ENCODE measurements at regions not wholly inside any gene's neighbourhood (a gene's known extent, or its start where the extent isn't known, plus 50 kb on each side); places are given as distances from the start of the nearest gene placed in this dataset.

DNA sequence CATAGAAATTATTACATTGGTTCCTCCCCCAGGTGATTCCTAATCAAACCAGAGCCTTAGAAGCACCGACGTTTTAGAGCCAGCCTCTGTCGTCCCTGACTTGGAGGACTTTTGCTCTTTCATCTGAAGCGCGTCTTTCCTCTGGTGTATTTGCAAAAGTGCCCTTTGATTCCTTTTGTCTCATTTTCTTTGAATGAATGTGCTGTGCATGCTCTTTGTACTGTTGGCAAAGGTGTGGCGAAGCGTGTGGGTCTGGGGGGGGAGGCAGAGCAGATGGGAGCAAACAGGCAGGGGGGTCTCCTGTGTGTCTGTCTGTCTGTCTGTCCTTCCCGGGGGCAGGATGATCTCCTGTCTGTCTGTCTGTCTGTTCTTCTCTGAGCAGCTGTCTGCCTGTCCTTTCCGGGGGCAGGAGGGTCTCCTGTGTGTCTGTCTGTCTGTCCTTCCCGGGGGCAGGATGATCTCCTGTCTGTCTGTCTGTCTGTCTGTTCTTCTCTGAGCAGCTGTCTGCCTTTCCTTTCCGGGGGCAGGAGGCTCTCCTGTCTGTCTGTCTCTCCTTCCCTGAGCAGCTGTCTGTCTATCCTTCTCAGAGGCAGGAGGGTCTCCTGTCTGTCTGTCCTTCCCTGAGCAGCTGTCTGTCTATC lies 205.5 kb upstream of the MYT1L start:
- Histone ChIP-seq H3K27ac (ENCODE audit: low read length) (no peak overlapping the region), H3K9me3 (ENCODE audit: control insufficient read depth, insufficient read depth, low read length) (peaks cover 4% of the 10 kb centered on the region), H3K4me3 (ENCODE audit: low read length) (no peak overlapping the region), H3K36me3 (ENCODE audit: control insufficient read depth, insufficient read depth, low read length) (no peaks in the 10 kb centered on the region), H3K4me1 (ENCODE audit: control insufficient read depth, insufficient read depth, low read length) (no peaks in the 10 kb centered on the region), H3K27me3 (ENCODE audit: control insufficient read depth, insufficient read depth, low read length) (no peaks in the 10 kb centered on the region)
- Mint-ChIP-seq H3K4me1 (no peaks in the 10 kb centered on the region), H3K4me3 (no peak overlapping the region), H3K27me3 (ENCODE audit: low read depth in 2 of 2) (peaks cover 0 to 4% of the 10 kb centered on the region in 2 donors), H3K9me3 (no peaks in the 10 kb centered on the region), H3K27ac (no peak overlapping the region), H3K36me3 (no peaks in the 10 kb centered on the region)
- TF ChIP-seq, protein P1, sequence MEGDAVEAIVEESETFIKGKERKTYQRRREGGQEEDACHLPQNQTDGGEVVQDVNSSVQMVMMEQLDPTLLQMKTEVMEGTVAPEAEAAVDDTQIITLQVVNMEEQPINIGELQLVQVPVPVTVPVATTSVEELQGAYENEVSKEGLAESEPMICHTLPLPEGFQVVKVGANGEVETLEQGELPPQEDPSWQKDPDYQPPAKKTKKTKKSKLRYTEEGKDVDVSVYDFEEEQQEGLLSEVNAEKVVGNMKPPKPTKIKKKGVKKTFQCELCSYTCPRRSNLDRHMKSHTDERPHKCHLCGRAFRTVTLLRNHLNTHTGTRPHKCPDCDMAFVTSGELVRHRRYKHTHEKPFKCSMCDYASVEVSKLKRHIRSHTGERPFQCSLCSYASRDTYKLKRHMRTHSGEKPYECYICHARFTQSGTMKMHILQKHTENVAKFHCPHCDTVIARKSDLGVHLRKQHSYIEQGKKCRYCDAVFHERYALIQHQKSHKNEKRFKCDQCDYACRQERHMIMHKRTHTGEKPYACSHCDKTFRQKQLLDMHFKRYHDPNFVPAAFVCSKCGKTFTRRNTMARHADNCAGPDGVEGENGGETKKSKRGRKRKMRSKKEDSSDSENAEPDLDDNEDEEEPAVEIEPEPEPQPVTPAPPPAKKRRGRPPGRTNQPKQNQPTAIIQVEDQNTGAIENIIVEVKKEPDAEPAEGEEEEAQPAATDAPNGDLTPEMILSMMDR (IDR thresholded peaks at IDR 0.05): no peak
- WGBS (ENCODE audit: insufficient coverage): 83% methylated on average over 11 of the region's 11 CpGs
- ATAC-seq (no peak), DNase-seq (no peak)
- intact Hi-C loops (cut with micrococcal nuclease): no loop called here

DNA sequence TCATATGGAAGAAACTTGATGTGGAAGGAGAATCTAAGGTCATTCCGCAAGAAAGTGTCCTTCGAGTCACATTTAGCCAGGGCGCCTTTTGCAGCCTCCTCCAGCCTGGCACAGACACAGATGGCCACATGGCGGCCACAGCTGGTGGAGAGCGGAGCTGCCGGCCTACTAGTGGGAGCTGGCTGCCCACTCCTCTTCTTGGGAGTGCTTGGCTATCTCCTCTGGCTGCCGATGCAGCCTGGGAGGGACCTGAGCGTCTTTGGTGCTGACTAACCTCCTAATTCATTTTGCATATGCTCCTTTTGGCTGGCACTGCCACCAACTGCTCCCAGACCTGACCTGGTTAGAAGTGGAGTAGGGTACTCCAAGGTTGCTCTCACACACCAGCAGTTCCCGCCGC lies 199.3 kb upstream of the MYT1L start:
- 92% methylated on average over 10 of the region's 10 CpGs for WGBS (ENCODE audit: insufficient coverage)
- no peak overlapping the region for H3K27ac Mint-ChIP-seq
- no peaks in the 10 kb centered on the region for H3K9me3 ChIP-seq (ENCODE audit: control insufficient read depth, insufficient read depth, low read length)
- ATAC-seq: no peak
- H3K4me1 ChIP-seq (ENCODE audit: control insufficient read depth, insufficient read depth, low read length): no peaks in the 10 kb centered on the region
- TF ChIP-seq, protein P1 (IDR thresholded peaks at IDR 0.05): no peak
- H3K27me3 Mint-ChIP-seq (ENCODE audit: low read depth in 2 of 2): peaks cover 0 to 5% of the 10 kb centered on the region in 2 donors
- H3K4me3 Mint-ChIP-seq: no peak overlapping the region
- no peak for DNase-seq
- H3K27ac ChIP-seq (ENCODE audit: low read length): no peak overlapping the region
- intact Hi-C loops (cut with micrococcal nuclease): no loop called here
- no peaks in the 10 kb centered on the region for H3K36me3 ChIP-seq (ENCODE audit: control insufficient read depth, insufficient read depth, low read length)
- H3K4me3 ChIP-seq (ENCODE audit: low read length): no peak overlapping the region
- H3K36me3 Mint-ChIP-seq: no peaks in the 10 kb centered on the region
- no peaks in the 10 kb centered on the region for H3K9me3 Mint-ChIP-seq
- H3K27me3 ChIP-seq (ENCODE audit: control insufficient read depth, insufficient read depth, low read length): no peaks in the 10 kb centered on the region
- H3K4me1 Mint-ChIP-seq: no peaks in the 10 kb centered on the region

DNA sequence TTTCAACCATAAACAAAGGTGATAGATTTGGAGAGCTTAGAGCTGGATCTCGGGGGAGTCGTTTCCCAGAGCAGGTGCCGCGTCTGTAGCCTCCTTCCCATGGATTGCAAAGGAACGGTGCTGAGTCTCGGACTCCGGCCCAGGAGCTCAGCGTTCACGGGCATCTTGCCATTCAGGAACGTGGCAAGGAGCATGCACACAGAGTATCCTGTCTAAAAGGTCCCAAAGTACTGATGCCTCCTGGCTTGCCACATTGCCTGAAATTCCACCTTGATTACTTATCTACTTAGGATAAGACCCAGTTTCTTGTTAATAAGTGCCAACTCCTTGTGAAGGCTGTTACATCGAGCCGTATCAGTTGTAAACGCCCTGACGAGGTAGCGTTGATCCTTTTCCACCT lies 197.8 kb upstream of the MYT1L start:
- peaks cover 0 to 5% of the 10 kb centered on the region in 2 donors for H3K27me3 Mint-ChIP-seq (ENCODE audit: low read depth in 2 of 2)
- H3K36me3 Mint-ChIP-seq: no peaks in the 10 kb centered on the region
- DNase-seq (no peak), ATAC-seq (no peak)
- H3K27ac ChIP-seq (ENCODE audit: low read length): no peak overlapping the region
- H3K9me3 Mint-ChIP-seq: no peaks in the 10 kb centered on the region
- no peaks in the 10 kb centered on the region for H3K4me1 Mint-ChIP-seq
- TF ChIP-seq, protein P1 (IDR thresholded peaks at IDR 0.05): no peak
- 91% methylated on average over 15 of the region's 15 CpGs for WGBS (ENCODE audit: insufficient coverage)
- no peaks in the 10 kb centered on the region for H3K27me3 ChIP-seq (ENCODE audit: control insufficient read depth, insufficient read depth, low read length)
- H3K36me3 ChIP-seq (ENCODE audit: control insufficient read depth, insufficient read depth, low read length): no peaks in the 10 kb centered on the region
- H3K4me3 Mint-ChIP-seq: no peak overlapping the region
- H3K4me3 ChIP-seq (ENCODE audit: low read length): no peak overlapping the region
- intact Hi-C loops (cut with micrococcal nuclease): no loop called here
- no peaks in the 10 kb centered on the region for H3K9me3 ChIP-seq (ENCODE audit: control insufficient read depth, insufficient read depth, low read length)
- H3K27ac Mint-ChIP-seq: no peak overlapping the region
- no peaks in the 10 kb centered on the region for H3K4me1 ChIP-seq (ENCODE audit: control insufficient read depth, insufficient read depth, low read length)

DNA sequence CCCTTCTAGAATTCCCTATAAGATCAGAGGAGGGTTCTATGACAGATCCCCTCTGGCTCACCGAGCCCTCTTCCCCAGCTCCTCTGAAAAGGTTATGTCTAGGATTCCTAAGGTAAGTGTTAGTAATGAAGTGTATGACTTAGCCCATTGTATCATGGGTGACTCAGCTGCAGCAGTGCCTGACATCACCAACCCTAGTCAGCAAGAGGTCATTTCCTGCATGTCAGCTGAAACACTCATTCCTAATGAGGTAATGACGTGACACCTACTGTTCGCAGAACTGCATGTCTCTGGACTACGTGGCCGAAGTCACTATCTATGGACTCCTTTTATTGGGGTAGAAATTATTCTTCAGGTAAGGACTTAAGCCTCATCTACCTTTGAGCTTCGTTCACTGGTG lies 196.1 kb upstream of the MYT1L start:
- DNase-seq (no peak), ATAC-seq (no peak)
- no peaks in the 10 kb centered on the region for H3K9me3 ChIP-seq (ENCODE audit: control insufficient read depth, insufficient read depth, low read length)
- no peaks in the 10 kb centered on the region for H3K36me3 ChIP-seq (ENCODE audit: control insufficient read depth, insufficient read depth, low read length)
- Mint-ChIP-seq H3K4me3 (no peak overlapping the region), H3K36me3 (no peaks in the 10 kb centered on the region), H3K27ac (no peak overlapping the region), H3K9me3 (peaks cover 0 to 1% of the 10 kb centered on the region in 2 donors), H3K4me1 (no peaks in the 10 kb centered on the region), H3K27me3 (ENCODE audit: low read depth in 2 of 2) (peaks cover 0 to 5% of the 10 kb centered on the region in 2 donors)
- H3K27ac ChIP-seq (ENCODE audit: low read length): no peak overlapping the region
- TF ChIP-seq, protein P1 (IDR thresholded peaks at IDR 0.05): no peak
- intact Hi-C loops (cut with micrococcal nuclease): no loop called here
- no peaks in the 10 kb centered on the region for H3K27me3 ChIP-seq (ENCODE audit: control insufficient read depth, insufficient read depth, low read length)
- no peak overlapping the region for H3K4me3 ChIP-seq (ENCODE audit: low read length)
- H3K4me1 ChIP-seq (ENCODE audit: control insufficient read depth, insufficient read depth, low read length): no peaks in the 10 kb centered on the region
- WGBS (ENCODE audit: insufficient coverage): 76% methylated on average over 5 of the region's 6 CpGs
